NCI-H2107 (cell line): ENCODE measurements at regions not wholly inside any gene's neighbourhood (a gene's known extent, or its start where the extent isn't known, plus 50 kb on each side); places are given as distances from the start of the nearest gene placed in this dataset.
A peak's percentile ranks its signal among the peaks of the same experiment; 100 is the strongest.

Experiments used
- DNase-seq: peaks from one replicate; lab custom pipeline; 2025; lab: John Stamatoyannopoulos, UW

DNA sequence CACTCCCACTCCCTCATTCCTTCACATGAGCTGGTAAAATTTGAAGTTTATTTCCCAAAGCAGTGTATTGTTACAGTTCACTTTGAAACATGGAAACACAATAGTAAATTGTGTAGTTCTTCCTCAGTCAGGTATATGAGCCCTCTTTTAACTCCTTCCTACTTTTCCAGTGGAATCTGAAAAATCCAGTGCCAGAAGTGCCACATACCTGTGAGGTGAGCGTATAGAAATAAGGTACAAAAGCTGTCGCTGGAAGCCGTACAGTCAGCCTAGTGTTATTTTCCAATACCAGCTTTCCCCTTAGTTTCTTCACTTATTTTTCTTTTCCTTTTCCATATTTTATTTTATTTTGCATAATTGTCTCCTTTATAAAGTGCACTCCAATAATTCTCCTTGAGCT, 81.7 kb upstream of the CADM2 start:
- no peak for DNase-seq

DNA sequence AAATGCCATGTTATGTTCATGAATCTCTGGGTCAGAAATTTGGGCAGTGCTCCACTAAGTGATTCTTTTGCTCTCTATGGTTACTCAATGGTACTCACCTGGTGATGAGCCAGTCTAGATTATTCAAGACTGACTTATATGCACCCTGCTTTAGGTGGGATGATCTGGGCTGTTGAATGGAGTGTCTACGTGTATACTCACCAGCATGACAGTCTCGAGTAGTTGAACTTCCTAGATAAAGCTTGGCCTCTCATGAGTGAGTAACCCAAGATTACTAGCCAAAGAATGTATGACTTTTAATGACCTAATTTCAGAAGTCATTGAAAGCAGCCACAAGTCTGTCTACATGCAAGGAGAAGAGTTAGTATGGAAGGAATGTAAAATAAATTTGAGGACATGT, 77.5 kb upstream of the CADM2 start:
- DNase-seq: no peak

DNA sequence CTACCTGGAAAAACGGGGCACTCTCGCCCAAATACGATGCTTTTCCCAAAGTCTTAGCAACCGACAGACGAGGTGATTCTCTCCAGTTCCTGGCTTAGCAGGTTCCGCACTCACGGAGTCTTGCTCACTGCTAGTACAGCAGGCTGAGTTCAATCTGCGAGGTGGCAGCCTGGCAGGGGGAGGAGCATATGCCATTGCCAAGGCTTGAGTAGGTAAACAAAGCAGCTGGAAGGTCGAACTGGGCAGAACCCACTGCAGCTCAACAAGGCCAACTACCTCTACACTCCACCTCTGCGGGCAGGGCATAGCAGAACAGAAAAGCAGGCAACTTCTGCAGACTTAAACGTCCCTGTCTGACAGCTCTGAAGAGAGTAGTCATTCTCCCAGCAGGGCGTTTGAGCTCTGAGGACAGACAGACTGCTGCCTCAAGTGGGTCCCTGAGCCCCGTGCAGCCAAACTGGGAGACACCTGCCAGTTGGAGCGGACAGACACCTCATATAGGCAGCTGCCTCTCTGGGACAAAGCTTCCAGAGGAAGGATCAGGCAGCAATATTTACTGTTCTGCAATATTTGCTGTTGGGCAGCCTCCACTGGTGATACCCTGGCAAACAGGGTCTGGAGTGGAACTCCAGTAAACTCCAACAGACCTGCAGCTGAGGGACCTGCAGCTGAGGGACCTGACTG, 73.4 kb upstream of the CADM2 start:
- DNase-seq: no peak

DNA sequence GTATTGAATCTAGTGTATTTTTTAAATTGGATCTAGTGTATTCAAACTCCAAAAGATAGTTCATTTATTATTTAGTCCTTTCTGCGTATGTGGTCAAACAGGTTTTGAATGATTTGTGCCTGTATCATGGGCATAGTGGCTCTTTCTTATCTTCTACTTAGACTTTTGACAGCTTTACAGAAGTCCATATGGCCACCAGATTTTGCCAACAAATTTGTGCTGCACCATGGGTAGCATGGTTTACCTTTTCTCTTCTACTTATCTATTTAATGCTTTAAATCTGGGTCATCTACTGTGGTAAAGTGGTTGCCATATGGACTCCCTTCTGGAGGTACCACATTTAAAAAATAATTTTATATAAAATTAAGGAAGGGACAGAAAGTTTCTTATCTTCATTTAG, 66.9 kb upstream of the CADM2 start:
- DNase-seq: no peak

DNA sequence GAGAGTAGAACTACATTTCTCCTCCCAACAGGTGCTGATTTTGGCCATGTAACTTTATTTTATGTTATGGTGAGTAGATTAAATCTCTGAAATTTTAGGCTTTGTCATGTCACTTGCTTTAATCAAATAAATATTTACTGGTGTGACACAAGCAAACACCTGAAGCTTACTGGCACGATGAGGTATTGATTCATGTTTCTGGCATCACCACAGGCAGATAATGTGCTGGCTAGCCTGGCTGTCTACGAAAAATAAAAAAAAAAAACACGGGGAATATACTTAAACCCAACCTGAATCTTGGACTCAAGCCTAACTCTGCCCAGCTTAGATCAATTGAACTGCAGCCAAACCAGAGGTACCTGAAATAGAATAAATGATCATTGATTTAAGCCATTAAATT, 65.6 kb upstream of the CADM2 start:
- DNase-seq: peak; percentile 51

DNA sequence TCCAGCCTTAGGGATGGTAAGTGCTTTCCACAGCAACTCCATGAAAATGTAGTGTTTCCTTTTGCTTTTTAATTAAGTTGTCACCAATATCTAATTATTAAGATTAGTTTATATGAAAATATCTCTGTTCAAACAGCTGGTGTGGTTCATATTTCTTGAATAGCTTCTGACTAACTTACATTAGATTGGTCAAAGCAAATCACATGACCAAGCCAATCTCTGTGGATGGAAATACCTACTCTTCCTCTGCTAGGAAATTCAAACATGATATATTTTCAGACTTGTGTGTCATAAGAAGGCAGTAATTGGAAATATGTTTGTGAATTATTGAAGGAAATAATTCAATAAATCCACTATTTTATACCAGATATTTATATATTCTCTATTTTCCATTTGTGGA, 54.6 kb upstream of the CADM2 start:
- DNase-seq: no peak

DNA sequence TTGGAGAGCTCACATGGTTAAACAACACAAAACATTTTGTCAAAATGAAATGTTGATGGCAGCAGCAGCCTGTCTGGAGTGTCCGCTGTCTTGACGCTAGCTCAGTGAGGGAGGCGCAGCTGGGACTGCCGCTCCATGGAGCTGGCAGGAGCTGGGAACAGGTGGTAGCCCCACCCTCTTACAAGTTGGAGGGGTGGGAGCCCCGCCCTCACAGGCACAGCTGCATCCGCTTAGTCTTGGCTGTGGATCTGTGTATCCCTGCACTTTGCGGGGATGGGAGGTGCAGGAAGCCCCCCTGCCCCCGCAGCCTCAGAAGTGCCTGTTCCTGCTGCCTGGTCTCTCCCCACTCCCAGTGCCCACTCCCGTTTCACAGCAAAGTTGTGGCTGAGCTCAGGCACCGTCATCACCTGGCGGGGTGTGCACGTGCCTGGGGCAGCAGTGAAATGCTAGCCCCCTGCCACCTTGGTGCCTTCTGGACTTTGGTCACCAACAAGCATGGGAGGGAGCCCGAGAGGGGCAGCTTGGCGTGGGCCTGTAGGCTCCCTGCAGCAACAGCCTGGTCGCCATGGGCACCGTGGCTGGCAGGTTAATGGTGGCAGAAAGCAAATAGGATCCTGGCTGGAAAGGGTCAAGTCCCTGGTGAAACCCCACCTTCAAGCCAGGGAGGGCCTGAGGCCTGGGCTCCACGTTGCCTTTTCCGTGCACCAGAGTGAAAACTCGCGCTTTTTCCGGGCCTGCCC, 53.8 kb upstream of the CADM2 start:
- no peak for DNase-seq

DNA sequence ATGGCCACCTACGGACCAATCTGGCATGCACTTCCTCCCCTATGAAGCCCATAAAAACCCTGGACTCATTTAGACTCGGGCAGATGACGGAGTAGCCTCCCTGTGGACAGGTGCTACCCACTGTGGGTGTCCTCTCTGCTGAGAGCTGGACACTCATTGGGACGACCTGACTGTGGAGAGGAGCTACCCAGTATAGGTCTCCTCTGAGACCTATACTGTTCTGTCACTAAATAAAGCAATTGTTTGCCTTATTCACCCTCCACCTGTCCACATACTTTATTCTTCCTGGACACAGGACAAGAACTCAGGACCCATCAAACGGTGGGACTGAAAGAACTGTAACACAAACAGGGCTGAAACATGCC, 53.3 kb upstream of the CADM2 start:
- no peak for DNase-seq

DNA sequence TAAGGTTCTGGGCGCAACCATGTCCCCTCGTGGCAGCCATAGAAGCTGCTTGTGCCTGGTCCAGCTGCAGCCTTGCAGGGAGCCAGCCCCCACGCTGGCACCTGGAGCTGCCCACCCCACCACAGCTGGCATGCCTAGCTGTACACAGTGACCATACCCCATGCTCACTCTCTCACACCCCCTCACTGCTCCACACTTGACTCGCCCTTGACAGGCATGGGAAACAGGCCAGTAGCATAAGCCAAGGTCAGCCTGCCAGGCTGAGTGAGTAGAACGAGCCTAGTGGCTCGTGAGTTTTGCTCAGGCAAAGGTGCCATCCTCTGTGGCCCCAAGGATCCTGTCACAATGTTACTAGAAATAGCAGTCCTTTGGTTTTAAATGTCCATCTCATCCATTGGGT, 52.7 kb upstream of the CADM2 start:
- no peak for DNase-seq
